Caco-2 (cell line): ENCODE measurements at regions not wholly inside any gene's neighbourhood (a gene's known extent, or its start where the extent isn't known, plus 50 kb on each side); places are given as distances from the start of the nearest gene placed in this dataset.

Experiments used
- BruUV-seq: library from RNA; stranded (reverse); fragments of 400-500 nt; replicated peaks from 2 replicates; lab custom pipeline; 2021; lab: Mats Ljungman, UMichigan
- CTCF ChIA-PET: fragments of 300-600 bp; sonication (Branson Sonifier 250); formaldehyde crosslinking; loops from one replicate; lab custom pipeline; 2022; ENCODE audit warnings: antibody characterized with exemption; lab: Charles Lee
- POLR2A ChIA-PET: fragments of 300-600 bp; sonication (Branson Sonifier 250); formaldehyde crosslinking; loops from one replicate; lab custom pipeline; 2022; ENCODE audit warnings: antibody characterized with exemption; lab: Charles Lee
- DNase-seq, 2 experiments: peaks; one replicate each; pipeline versions ENCODE4 v3.0.0 to v3.0.0-alpha.2; 2020 to 2022
- H3K27me3 ChIP-seq: replicated peaks from 2 replicates; pipeline ENCODE4 v1.6.0; 2011; ENCODE audit warnings: low read length; ENCODE audit not compliant: control insufficient read depth, insufficient read depth
- H3K36me3 ChIP-seq: 2 replicates; pipeline ENCODE4 v1.5.1; 2011; ENCODE audit warnings: low read length; ENCODE audit not compliant: control insufficient read depth, insufficient read depth
- H3K4me1 ChIP-seq: fragments of 250-450 bp; sonication (Bioruptor Pico); 2 replicates; pipeline ENCODE4 v1.5.1; 2020; ENCODE audit warnings: mild to moderate bottlenecking
- H3K4me3 ChIP-seq: 2 replicates; pipeline ENCODE4 v1.5.1; 2011; ENCODE audit warnings: low read depth, mild to moderate bottlenecking, control low read depth, low read length
- H3K9me3 ChIP-seq: fragments of 250-450 bp; sonication (Bioruptor Pico); 2 replicates; pipeline ENCODE4 v1.5.1; 2020; ENCODE audit warnings: mild to moderate bottlenecking, moderate library complexity
- H3K27ac Mint-ChIP-seq: one replicate; pipeline ENCODE4 v1.8.0; 2022; ENCODE audit warnings: mixed read lengths; ENCODE audit not compliant: unreplicated experiment
- H3K27me3 Mint-ChIP-seq: one replicate; pipeline ENCODE4 v1.8.0; 2022; ENCODE audit warnings: mixed read lengths; ENCODE audit not compliant: insufficient read depth, unreplicated experiment
- H3K36me3 Mint-ChIP-seq: one replicate; pipeline ENCODE4 v1.8.0; 2022; ENCODE audit warnings: mild to moderate bottlenecking, mixed read lengths; ENCODE audit not compliant: insufficient read depth, unreplicated experiment
- H3K4me1 Mint-ChIP-seq: one replicate; pipeline ENCODE4 v1.8.0; 2022; ENCODE audit warnings: low read depth, mixed read lengths; ENCODE audit not compliant: unreplicated experiment
- H3K4me3 Mint-ChIP-seq: one replicate; pipeline ENCODE4 v1.8.0; 2022; ENCODE audit warnings: mild to moderate bottlenecking, moderate library complexity, mixed read lengths; ENCODE audit not compliant: unreplicated experiment
- H3K9me3 Mint-ChIP-seq: one replicate; pipeline ENCODE4 v1.8.0; 2022; ENCODE audit warnings: mixed read lengths; ENCODE audit not compliant: unreplicated experiment
- CTCF ChIP-seq, 2 experiments: fragments of 200-600 bp in 1 of 2; IDR thresholded peaks; 1 replicate in 1 of 2; 2 replicates in 1 of 2; pipeline versions ENCODE4 v1.5.1 to v1.8.0; 2011 to 2022; ENCODE audit warnings: antibody characterized with exemption in 1 of 2, control low read depth in 1 of 2, inconsistent platforms in 1 of 2, low read depth in 1 of 2, low read length in 1 of 2, mild to moderate bottlenecking in 1 of 2, moderate library complexity in 1 of 2; ENCODE audit not compliant: insufficient read depth in 1 of 2, severe bottlenecking in 1 of 2, unreplicated experiment in 1 of 2
- intact Hi-C: fragments of 100-400 bp; cut with micrococcal nuclease; formaldehyde crosslinking; loops from one replicate; pipeline ENCODE4 v1.10.0; 2022; ENCODE audit not compliant: unreplicated experiment

- H3K36me3 Mint-ChIP-seq, result no peaks in the 10 kb centered on the region
- H3K9me3 Mint-ChIP-seq, result no peaks in the 10 kb centered on the region
- no peaks in the 10 kb centered on the region for H3K9me3 ChIP-seq
- DNase-seq, result no peak
- no peak for TF ChIP-seq CTCF (IDR thresholded peaks at IDR 0.05; ENCODE audit: insufficient read depth in 1 of 2, low read depth in 1 of 2, low read length in 1 of 2, severe bottlenecking in 1 of 2, unreplicated experiment in 1 of 2)
- no peaks in the 10 kb centered on the region for H3K27me3 ChIP-seq
- intact Hi-C loops, result no loop called here
- H3K27me3 Mint-ChIP-seq, result no peaks in the 10 kb centered on the region
- ChIA-PET CTCF (no interaction called here), POLR2A (no interaction called here)
- H3K4me3 ChIP-seq, result no peak overlapping the region
- H3K36me3 ChIP-seq, result no peaks in the 10 kb centered on the region
- no peaks in the 10 kb centered on the region for H3K4me1 Mint-ChIP-seq
- no TSS peak for BruUV-seq
- H3K4me3 Mint-ChIP-seq, result no peak overlapping the region
- H3K4me1 ChIP-seq, result no peaks in the 10 kb centered on the region
- no peak overlapping the region for H3K27ac Mint-ChIP-seq
Observed at GRCh38 chrX:40908857-40909475, 173.6 kb upstream of the MED14 start.

- H3K4me3 Mint-ChIP-seq, result no peak overlapping the region
- Histone ChIP-seq H3K4me3 (no peak overlapping the region), H3K4me1 (no peaks in the 10 kb centered on the region), H3K9me3 (no peaks in the 10 kb centered on the region), H3K27me3 (no peaks in the 10 kb centered on the region), H3K36me3 (no peaks in the 10 kb centered on the region)
- intact Hi-C loops, result no loop called here
- no peaks in the 10 kb centered on the region for H3K9me3 Mint-ChIP-seq
- no peaks in the 10 kb centered on the region for H3K4me1 Mint-ChIP-seq
- ChIA-PET POLR2A (no interaction called here), CTCF (no interaction called here)
- no peak for TF ChIP-seq CTCF (IDR thresholded peaks at IDR 0.05; ENCODE audit: insufficient read depth in 1 of 2, low read depth in 1 of 2, low read length in 1 of 2, severe bottlenecking in 1 of 2, unreplicated experiment in 1 of 2)
- DNase-seq, result no peak
- no peaks in the 10 kb centered on the region for H3K27me3 Mint-ChIP-seq
- H3K36me3 Mint-ChIP-seq, result no peaks in the 10 kb centered on the region
- no TSS peak for BruUV-seq
- no peak overlapping the region for H3K27ac Mint-ChIP-seq
Observed at GRCh38 chrX:40912166-40912565, 173.1 kb upstream of the USP9X start.

DNA sequence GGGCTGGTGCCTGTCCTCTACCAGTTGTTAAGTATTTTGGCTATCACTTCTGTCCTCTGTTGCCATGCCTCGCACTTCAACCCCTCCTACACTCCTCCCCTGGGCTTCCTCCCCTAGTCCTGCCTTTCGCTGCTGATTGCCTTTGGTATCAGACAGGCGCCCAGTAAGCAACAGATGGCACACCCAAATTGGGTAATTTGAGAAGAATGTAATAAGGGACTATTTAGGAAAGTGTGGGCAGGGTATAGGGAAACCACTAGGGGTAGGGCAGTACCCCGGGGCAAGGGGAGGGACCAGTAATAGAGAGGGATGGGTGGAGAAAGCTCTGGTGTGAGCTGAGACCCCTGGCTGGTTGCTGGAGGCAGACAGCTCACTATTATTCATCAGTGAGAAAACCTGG lies 172.7 kb upstream of the USP9X start:
- ChIA-PET POLR2A (no interaction called here), CTCF (no interaction called here)
- BruUV-seq, result no TSS peak
- H3K36me3 ChIP-seq, result no peaks in the 10 kb centered on the region
- no peak overlapping the region for H3K27ac Mint-ChIP-seq
- H3K4me3 ChIP-seq, result no peak overlapping the region
- H3K9me3 ChIP-seq, result no peaks in the 10 kb centered on the region
- no peak overlapping the region for H3K4me3 Mint-ChIP-seq
- intact Hi-C loops, result no loop called here
- no peaks in the 10 kb centered on the region for H3K36me3 Mint-ChIP-seq
- H3K27me3 ChIP-seq, result no peaks in the 10 kb centered on the region
- H3K9me3 Mint-ChIP-seq, result no peaks in the 10 kb centered on the region
- DNase-seq, result no peak
- H3K4me1 Mint-ChIP-seq, result no peaks in the 10 kb centered on the region
- no peaks in the 10 kb centered on the region for H3K4me1 ChIP-seq
- no peaks in the 10 kb centered on the region for H3K27me3 Mint-ChIP-seq
- TF ChIP-seq CTCF (IDR thresholded peaks at IDR 0.05; ENCODE audit: insufficient read depth in 1 of 2, low read depth in 1 of 2, low read length in 1 of 2, severe bottlenecking in 1 of 2, unreplicated experiment in 1 of 2), result no peak
